GM18861 (cell line): ENCODE measurements at regions not wholly inside any gene's neighbourhood (a gene's known extent, or its start where the extent isn't known, plus 50 kb on each side); places are given as distances from the start of the nearest gene placed in this dataset.

Source experiments
- ATAC-seq: cut with Tn5 transposase; IDR thresholded peaks from one replicate; pipeline ENCODE4 v1.9.1; 2021; ENCODE audit not compliant: unreplicated experiment

- no peak for ATAC-seq
Measured at GRCh38 chr13:22563272-22563671, 617.5 kb upstream of the SGCG start.

DNA sequence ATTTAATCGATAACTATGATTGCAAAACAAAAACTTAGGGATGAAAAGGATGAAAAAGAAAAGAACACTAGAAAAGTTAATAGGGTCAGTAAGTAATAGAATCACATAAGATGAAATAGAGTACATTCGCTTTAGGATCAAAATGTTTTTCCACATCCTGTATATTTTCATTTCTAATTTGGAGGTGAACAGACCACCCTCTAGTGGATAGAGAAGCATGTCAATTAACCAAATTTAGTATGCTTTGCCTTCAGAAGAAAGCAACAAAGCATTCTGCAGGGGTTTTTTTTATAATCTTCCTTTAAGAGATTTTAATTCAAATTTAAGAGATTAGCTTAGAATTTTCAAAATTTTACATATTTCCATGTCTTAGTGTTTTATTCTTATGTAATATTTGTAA lies 611.0 kb upstream of the SGCG start:
- ATAC-seq, result no peak

GRCh38 chr13:22589880-22590279 lies 590.9 kb upstream of the SGCG start:
- no peak for ATAC-seq

GRCh38 chr13:22592515-22592914 lies 588.3 kb upstream of the SGCG start:
- ATAC-seq, result no peak

GRCh38 chr13:22594041-22594440 lies 586.7 kb upstream of the SGCG start:
- no peak for ATAC-seq

- no peak for ATAC-seq
Measured at GRCh38 chr13:22596171-22596863, 584.5 kb upstream of the SGCG start.

DNA sequence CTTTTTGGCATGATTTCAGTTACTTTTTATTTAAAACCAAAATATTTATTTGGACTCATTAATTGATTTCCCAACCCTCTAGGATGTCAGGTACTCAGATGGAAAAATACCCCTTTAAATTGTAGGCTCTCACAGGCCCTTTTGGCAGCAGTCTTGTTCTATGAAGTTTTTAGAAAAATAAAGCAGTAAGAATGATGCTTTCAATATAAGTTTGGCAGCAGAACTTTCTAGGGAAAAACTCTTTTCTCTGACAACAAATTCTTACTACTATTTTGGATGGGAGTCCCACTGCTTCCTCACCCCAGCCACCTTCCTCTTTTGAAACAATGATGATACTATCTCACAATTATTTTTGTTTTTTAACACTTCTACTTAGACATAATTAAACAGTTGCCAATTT lies 581.6 kb upstream of the SGCG start:
- ATAC-seq, result no peak

GRCh38 chr13:22618002-22618401 lies 562.8 kb upstream of the SGCG start:
- no peak for ATAC-seq

DNA sequence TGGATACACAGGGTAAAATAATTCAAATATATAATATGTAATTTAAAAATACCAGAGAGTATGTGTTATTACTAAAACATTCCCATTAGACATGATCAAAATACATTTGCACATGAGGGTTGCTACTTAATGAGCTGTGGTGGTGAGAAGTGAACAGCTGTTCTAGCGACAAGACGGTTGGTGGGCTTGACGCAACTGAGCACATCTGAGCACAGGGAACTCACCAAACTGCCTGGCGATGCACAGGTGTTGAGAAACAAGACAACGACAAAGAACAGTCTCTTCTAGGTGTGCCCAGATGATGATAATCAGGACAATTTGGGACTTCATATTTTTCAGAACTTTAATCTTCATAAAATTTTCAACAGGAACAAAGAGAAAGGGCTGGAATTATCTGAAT lies 555.1 kb upstream of the SGCG start:
- no peak for ATAC-seq

DNA sequence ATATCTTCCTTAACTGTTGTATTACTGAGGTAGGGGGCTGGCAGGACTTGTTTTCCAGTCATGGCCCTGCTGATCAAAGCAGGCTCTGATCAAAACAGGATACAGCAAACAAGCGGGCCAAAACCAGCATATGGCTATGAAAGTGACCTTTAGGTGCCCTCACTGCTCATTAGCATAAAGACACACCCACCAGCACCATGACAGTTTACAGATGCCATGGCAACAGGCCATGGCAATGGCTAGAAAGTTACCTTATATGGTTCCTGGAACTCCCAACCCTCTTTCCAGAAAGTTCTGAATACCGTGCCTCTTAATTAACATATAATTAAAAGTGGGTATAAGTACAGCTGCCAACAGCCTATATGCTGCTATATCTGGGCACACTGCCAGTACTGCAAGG lies 551.4 kb upstream of the SGCG start:
- ATAC-seq, result no peak

GRCh38 chr13:22642088-22642487 lies 538.7 kb upstream of the SGCG start:
- ATAC-seq, result no peak

DNA sequence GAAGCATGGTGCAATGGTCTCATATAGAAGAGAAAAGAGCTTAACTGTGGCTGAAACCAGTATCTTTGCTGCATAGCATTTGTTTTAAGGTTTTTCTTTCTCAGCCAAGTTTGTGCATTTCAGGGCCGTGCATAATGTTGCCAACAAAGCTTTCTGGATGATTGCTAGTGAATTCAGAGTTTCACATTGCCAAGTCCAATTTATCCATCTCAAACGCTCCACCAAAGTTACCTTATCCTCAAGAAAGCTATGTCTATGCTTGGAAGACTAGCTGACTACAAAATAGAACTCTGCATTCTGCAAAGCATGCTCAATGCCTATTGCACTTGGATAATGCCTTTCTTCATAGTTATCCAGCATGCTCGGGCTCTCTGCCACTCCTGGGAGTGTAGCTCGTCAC lies 535.8 kb upstream of the SGCG start:
- ATAC-seq, result no peak

- no peak for ATAC-seq
Measured at GRCh38 chr13:22647156-22647850, 533.5 kb upstream of the SGCG start.

DNA sequence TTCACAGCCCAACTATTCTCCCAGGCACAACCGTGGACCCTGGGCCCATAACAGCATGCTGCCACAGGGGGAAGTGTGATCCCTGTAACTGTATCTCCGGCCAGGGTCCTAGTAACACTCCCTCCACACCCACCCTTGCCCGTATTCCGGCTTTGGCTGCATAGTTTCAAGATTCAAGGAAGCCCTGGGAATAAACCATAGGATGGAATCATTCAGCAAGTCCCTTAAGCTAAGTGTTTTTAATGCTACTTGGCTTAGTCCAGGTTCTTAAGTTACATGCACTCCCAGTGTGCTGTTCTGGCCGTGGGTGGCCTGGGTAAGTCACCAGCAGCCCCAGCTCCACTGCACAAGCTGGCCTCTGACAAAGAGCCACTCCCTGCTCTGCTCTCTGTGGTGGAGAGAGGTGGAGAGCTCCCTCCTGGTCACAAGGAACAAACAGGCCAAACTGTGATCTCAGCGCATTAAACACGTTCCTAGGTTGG lies 532.4 kb upstream of the SGCG start:
- no peak for ATAC-seq

GRCh38 chr13:22652796-22653195 lies 528.0 kb upstream of the SGCG start:
- no peak for ATAC-seq

- no peak for ATAC-seq
Measured at GRCh38 chr13:22653866-22654265, 526.9 kb upstream of the SGCG start.

- no peak for ATAC-seq
Measured at GRCh38 chr13:22655106-22655852, 525.5 kb upstream of the SGCG start.

GRCh38 chr13:22662771-22663170 lies 518.0 kb upstream of the SGCG start:
- ATAC-seq, result no peak

GRCh38 chr13:22665506-22665905 lies 515.3 kb upstream of the SGCG start:
- no peak for ATAC-seq

GRCh38 chr13:22690756-22691155 lies 490.0 kb upstream of the SGCG start:
- ATAC-seq, result no peak

GRCh38 chr13:22693691-22694090 lies 487.1 kb upstream of the SGCG start:
- no peak for ATAC-seq

DNA sequence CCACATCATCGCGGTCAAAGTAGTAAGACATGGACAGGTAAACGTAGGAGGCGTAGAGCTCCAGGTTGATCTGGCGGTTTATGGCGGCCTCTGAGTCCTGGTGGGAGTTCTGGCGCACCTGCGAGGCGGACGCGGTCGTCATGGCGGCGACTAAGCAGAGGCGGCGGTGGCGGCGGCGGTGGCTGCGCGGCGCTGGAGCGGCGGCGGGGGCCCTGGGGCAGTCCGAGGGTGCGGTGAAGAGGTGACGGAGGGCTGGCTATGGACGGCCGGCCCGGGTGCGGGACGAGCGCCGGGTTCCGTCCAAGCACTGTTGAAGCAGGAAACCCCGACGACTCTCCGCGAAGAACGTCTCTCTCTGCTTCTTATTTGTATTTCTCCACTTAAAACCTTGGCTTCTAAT lies 484.3 kb upstream of the SGCG start:
- ATAC-seq, result no peak
